ENCODE measurements at regions not wholly inside any gene's neighbourhood (a gene's known extent, or its start where the extent isn't known, plus 50 kb on each side); places are given as distances from the start of the nearest gene placed in this dataset.
A peak's percentile ranks its signal among the peaks of the same experiment; 100 is the strongest.
"Not testable (repeated sequence)": the region's sequence is repeated elsewhere in the genome, so short reads cannot be mapped to it uniquely, and the experiment has no call there.

GRCh38 chr2:16971722-16972234 is 306.1 kb upstream of the CYRIA start:
- Histone ChIP-seq H3K9ac (no peak overlapping the region), H4K20me1 (ENCODE audit: insufficient read depth) (no peaks in the 10 kb centered on the region), H2AFZ (ENCODE audit: low read depth) (no peak overlapping the region), H3K27me3 (ENCODE audit: insufficient read depth) (no peaks in the 10 kb centered on the region), H3K9me3 (no peaks in the 10 kb centered on the region), H3K4me3 (ENCODE audit: low read depth in 2 of 2, low read length in 1 of 2) (no peak overlapping the region), H3K4me2 (no peak overlapping the region), H3K36me3 (replicated peaks in 1 of 2; ENCODE audit: control insufficient read depth in 1 of 2, insufficient read depth in 2 of 2, low read length in 1 of 2) (no peaks in the 10 kb centered on the region), H3K27ac (ENCODE audit: low read depth in 2 of 2, low read length in 1 of 2) (no peak overlapping the region), H3K79me2 (ENCODE audit: insufficient read depth) (no peaks in the 10 kb centered on the region), H3K9me2 (no peaks in the 10 kb centered on the region), H3F3A (replicated peaks; ENCODE audit: insufficient read depth) (no peaks in the 10 kb centered on the region), H3K4me1 (ENCODE audit: control insufficient read depth in 1 of 2, insufficient read depth in 2 of 2, low read depth in 1 of 2, low read length in 1 of 2) (no peaks in the 10 kb centered on the region)
- ChIA-PET CTCF (interaction anchor here (0.6 kb wide), 1 partner anchor 199 kb away, joined by 3 read pairs; no protein-coding TSS in a partner anchor), POLR2A (no interaction called here)
- whole genome bisulfite sequencing (ENCODE audit: low lambda C conversion rate), result 23% methylated on average over 4 of the region's 4 CpGs
- no peak for TF ChIP-seq RXRA (IDR thresholded peaks at IDR 0.05; ENCODE audit: borderline replicate concordance, low read depth)
- no peak for TF ChIP-seq EP300 (IDR thresholded peaks at IDR 0.05; ENCODE audit: borderline replicate concordance in 1 of 2, low read depth in 1 of 2, low read length in 1 of 2)
- TF ChIP-seq FOXJ3 (CRISPR knock-in tag; IDR thresholded peaks at IDR 0.05), result no peak
- no peak for TF ChIP-seq SIN3A (IDR thresholded peaks at IDR 0.05; ENCODE audit: borderline replicate concordance, low read depth, low read length)
- DNase-seq, result no peak

GRCh38 chr2:16970948-16971347 is 305.3 kb upstream of the CYRIA start:
- H3K27me3 ChIP-seq (ENCODE audit: insufficient read depth); H3F3A ChIP-seq (replicated peaks; ENCODE audit: insufficient read depth); H3K4me2 ChIP-seq; H3K36me3 ChIP-seq (replicated peaks in 1 of 2; ENCODE audit: control insufficient read depth in 1 of 2, insufficient read depth in 2 of 2, low read length in 1 of 2); H3K9me2 ChIP-seq; H4K20me1 ChIP-seq (ENCODE audit: insufficient read depth); CTCF ChIA-PET; H3K79me2 ChIP-seq (ENCODE audit: insufficient read depth); H3K27ac ChIP-seq (ENCODE audit: low read depth in 2 of 2, low read length in 1 of 2); H3K9ac ChIP-seq; DNase-seq; POLR2A ChIA-PET; H2AFZ ChIP-seq (ENCODE audit: low read depth); H3K9me3 ChIP-seq; H3K4me3 ChIP-seq (ENCODE audit: low read depth in 2 of 2, low read length in 1 of 2); H3K4me1 ChIP-seq (ENCODE audit: control insufficient read depth in 1 of 2, insufficient read depth in 2 of 2, low read depth in 1 of 2, low read length in 1 of 2): not testable (repeated sequence)
- 25% methylated on average over 3 of the region's 3 CpGs for WGBS (ENCODE audit: low lambda C conversion rate)

GRCh38 chr2:16962505-16962904 is 296.9 kb upstream of the CYRIA start:
- POLR2A ChIA-PET, result no interaction called here
- H3K4me2 ChIP-seq, result no peak overlapping the region
- peak; percentile 50 for DNase-seq
- no peaks in the 10 kb centered on the region for H3K9me2 ChIP-seq
- H3K36me3 ChIP-seq (replicated peaks in 1 of 2; ENCODE audit: control insufficient read depth in 1 of 2, insufficient read depth in 2 of 2, low read length in 1 of 2), result no peaks in the 10 kb centered on the region
- peaks cover 0 to 10% of the 10 kb centered on the region in 2 experiments; a peak in 2 of 4 replicates for H3K4me1 ChIP-seq (ENCODE audit: control insufficient read depth in 1 of 2, insufficient read depth in 2 of 2, low read depth in 1 of 2, low read length in 1 of 2)
- no peak overlapping the region for H3K4me3 ChIP-seq (ENCODE audit: low read depth in 2 of 2, low read length in 1 of 2)
- 11% methylated on average over 1 of the region's 1 CpG for WGBS (ENCODE audit: low lambda C conversion rate)
- CTCF ChIA-PET, result interaction anchor here (0.7 to 1.5 kb wide), 4 partner anchors 10 to 347 kb away, joined by 3 to 5 read pairs (median 3); no protein-coding TSS in a partner anchor
- H3K9ac ChIP-seq, result no peak overlapping the region
- H3K79me2 ChIP-seq (ENCODE audit: insufficient read depth), result no peaks in the 10 kb centered on the region
- no peaks in the 10 kb centered on the region for H4K20me1 ChIP-seq (ENCODE audit: insufficient read depth)
- H3K27ac ChIP-seq (ENCODE audit: low read depth in 2 of 2, low read length in 1 of 2), result peak overlapping the region in 1 of 2 experiments; percentile 56; a peak in 2 of 4 replicates
- H3F3A ChIP-seq (replicated peaks; ENCODE audit: insufficient read depth), result no peaks in the 10 kb centered on the region
- peak; percentile 42; the same call in 1 of the 2 replicates for TF ChIP-seq RCOR1 (IDR thresholded peaks at IDR 0.05; ENCODE audit: low read length)
- TF ChIP-seq RAD21 (IDR thresholded peaks at IDR 0.05; ENCODE audit: low read length), result peak; percentile 27
- peak; percentile 28; the same call in 1 of the 2 replicates for TF ChIP-seq GATA2 (CRISPR knock-in tag; IDR thresholded peaks at IDR 0.05)
- no peak for TF ChIP-seq USF2 (IDR thresholded peaks at IDR 0.05; ENCODE audit: borderline replicate concordance, low read depth, low read length)
- no peak for TF ChIP-seq REST (IDR thresholded peaks at IDR 0.05; ENCODE audit: low read depth, low read length)
- peak; percentile 73 for TF ChIP-seq CHD2 (IDR thresholded peaks at IDR 0.05; ENCODE audit: low read length, partially characterized antibody)
- peak in 1 of 2 experiments; percentile 76; a peak in 1 of 4 replicates for TF ChIP-seq EP300 (IDR thresholded peaks at IDR 0.05; ENCODE audit: borderline replicate concordance in 1 of 2, low read depth in 1 of 2, low read length in 1 of 2)
- TF ChIP-seq TAF1 (IDR thresholded peaks at IDR 0.05; ENCODE audit: borderline replicate concordance, low read depth, low read length), result no peak
- no peaks in the 10 kb centered on the region for H3K27me3 ChIP-seq (ENCODE audit: insufficient read depth)
- H3K9me3 ChIP-seq, result no peaks in the 10 kb centered on the region
- H2AFZ ChIP-seq (ENCODE audit: low read depth), result no peak overlapping the region
